Gastroesophageal sphincter (tissue), 4 donors: ENCODE measurements at regions not wholly inside any gene's neighbourhood (a gene's known extent, or its start where the extent isn't known, plus 50 kb on each side); places are given as distances from the start of the nearest gene placed in this dataset.

Source experiments
- ATAC-seq: fragments of 150-250 bp; one replicate; pipeline ENCODE4 v1.9.1; 2016; ENCODE audit warnings: mild to moderate bottlenecking, moderate library complexity
- H3K27ac ChIP-seq, 4 donors: fragments of 200-600 bp; sonication (generic) in 3 of 4; 1 replicate in 3 of 4; 2 replicates in 1 of 4; pipeline ENCODE4 v1.5.1; 2016 to 2019
- H3K27me3 ChIP-seq: fragments of 200-600 bp; sonication (generic); one replicate; pipeline ENCODE4 v1.5.1; 2019
- H3K36me3 ChIP-seq, 2 donors: fragments of 200-600 bp; sonication (generic); one replicate each; pipeline ENCODE4 v1.5.1; 2019; ENCODE audit warnings: control low read depth in 1 of 2
- H3K4me1 ChIP-seq, 3 donors: fragments of 200-600 bp; sonication (generic); 1 replicate in 2 of 3; 2 replicates in 1 of 3; pipeline ENCODE4 v1.5.1; 2016 to 2019; ENCODE audit warnings: control low read depth in 2 of 3
- H3K4me3 ChIP-seq, 2 donors: fragments of 200-600 bp; sonication (generic); one replicate each; pipeline ENCODE4 v1.5.1; 2019; ENCODE audit warnings: mild to moderate bottlenecking in 1 of 2, moderate library complexity in 1 of 2
- H3K9me3 ChIP-seq, 3 donors: fragments of 200-600 bp; sonication (generic); one replicate each; pipeline ENCODE4 v1.5.1; 2017 to 2019; ENCODE audit warnings: control low read depth in 2 of 3
- CTCF ChIP-seq, 4 experiments: fragments of 200-600 bp in 2 of 4; fragments of 450-650 bp in 2 of 4; sonication (generic) in 1 of 4; IDR thresholded peaks; one replicate each; pipeline ENCODE4 v1.5.1; 2017 to 2019; ENCODE audit warnings: antibody characterized with exemption in 4 of 4, mild to moderate bottlenecking in 2 of 4, moderate library complexity in 2 of 4
- EP300 ChIP-seq: sonication (generic); formaldehyde crosslinking; IDR thresholded peaks from one replicate; pipeline ENCODE4 v1.6.1; 2017; ENCODE audit warnings: antibody characterized with exemption, mild to moderate bottlenecking
- POLR2A ChIP-seq, 2 donors: fragments of 450-650 bp; IDR thresholded peaks; one replicate each; pipeline ENCODE4 v1.6.1; 2017; ENCODE audit warnings: antibody characterized with exemption in 2 of 2, mild to moderate bottlenecking in 2 of 2, moderate library complexity in 1 of 2
- POLR2AphosphoS5 ChIP-seq: sonication (generic); formaldehyde crosslinking; IDR thresholded peaks from one replicate; pipeline ENCODE4 v1.6.1; 2017; ENCODE audit warnings: antibody characterized with exemption
- WGBS, 2 donors: methylation state at CpG; one replicate each; pipeline ENCODE4 v1.1.5; 2018; ENCODE audit warnings: low coverage in 1 of 2; 5-methylcytosine and 5-hydroxymethylcytosine counted together

GRCh38 chr5:129358069-129358468, 102.0 kb upstream of the ADAMTS19 start:
- ATAC-seq = no peak
- no peaks in the 10 kb centered on the region for H3K27me3 ChIP-seq
- WGBS, 2 donors = 83 to 95% methylated on average over 2 to 3 of the region's 3 CpGs
- no peaks in the 10 kb centered on the region for H3K36me3 ChIP-seq
- no peak overlapping the region for H3K4me3 ChIP-seq
- TF ChIP-seq POLR2AphosphoS5 = no peak
- TF ChIP-seq CTCF (IDR thresholded peaks at IDR 0.05) = no peak
- TF ChIP-seq EP300 = no peak
- TF ChIP-seq POLR2A (IDR thresholded peaks at IDR 0.05) = no peak
- H3K27ac ChIP-seq = no peak overlapping the region
- no peaks in the 10 kb centered on the region for H3K4me1 ChIP-seq
- H3K9me3 ChIP-seq = no peaks in the 10 kb centered on the region

DNA sequence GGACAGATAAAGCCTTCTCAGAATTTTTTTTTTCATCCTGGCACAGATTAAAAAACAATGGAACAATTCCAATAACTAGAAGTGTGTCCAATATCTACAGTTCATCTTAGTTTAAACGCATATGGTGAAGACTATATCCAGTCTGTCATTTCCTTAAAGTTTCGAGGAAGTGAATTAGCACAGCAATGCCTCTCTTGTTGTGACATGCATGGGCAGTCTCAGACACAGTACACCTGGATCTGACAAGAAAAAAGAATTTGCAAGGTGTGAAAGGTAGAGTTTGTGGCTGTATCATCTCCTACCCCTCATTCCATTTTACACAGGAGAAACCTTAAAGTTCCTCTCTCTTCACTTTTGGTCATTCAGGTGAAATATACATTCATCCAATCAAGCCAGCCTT, 100.6 kb upstream of the ADAMTS19 start:
- no peak overlapping the region for H3K4me3 ChIP-seq
- no peaks in the 10 kb centered on the region for H3K36me3 ChIP-seq
- WGBS, 2 donors = 44 to 77% methylated on average over 2 of the region's 2 CpGs
- H3K4me1 ChIP-seq = no peaks in the 10 kb centered on the region
- no peaks in the 10 kb centered on the region for H3K27me3 ChIP-seq
- H3K9me3 ChIP-seq = no peaks in the 10 kb centered on the region
- H3K27ac ChIP-seq = no peak overlapping the region
- ATAC-seq = no peak
- no peak for TF ChIP-seq CTCF (IDR thresholded peaks at IDR 0.05)
- TF ChIP-seq POLR2AphosphoS5 = no peak
- no peak for TF ChIP-seq POLR2A (IDR thresholded peaks at IDR 0.05)
- no peak for TF ChIP-seq EP300

DNA sequence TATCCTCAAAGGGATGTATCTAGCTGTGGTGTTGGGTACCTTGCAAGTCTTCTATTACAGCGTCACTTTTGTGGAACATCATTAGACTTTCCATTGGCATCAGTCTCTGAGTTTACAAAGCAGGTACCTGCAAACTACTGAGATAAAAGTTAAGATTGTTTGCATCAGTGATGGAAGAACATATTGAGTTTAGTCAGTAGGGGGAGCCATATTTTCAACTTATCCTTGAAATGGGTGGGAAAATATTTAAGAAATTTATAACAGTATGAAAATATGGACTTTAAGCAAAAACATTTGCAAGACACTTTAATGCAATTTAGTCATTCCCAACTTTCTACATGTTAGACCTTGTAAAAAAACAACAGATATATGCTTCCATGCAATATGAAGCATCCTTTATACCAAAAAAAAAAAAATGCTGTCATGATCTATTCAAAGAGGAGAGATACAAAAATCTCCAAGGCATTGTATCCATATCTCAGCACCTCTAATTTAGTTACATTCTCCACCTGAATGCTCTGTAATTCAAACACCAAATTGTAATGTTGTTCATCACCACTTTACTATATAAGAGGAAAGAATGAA, 98.6 kb upstream of the ADAMTS19 start:
- no peak overlapping the region for H3K4me3 ChIP-seq
- no peaks in the 10 kb centered on the region for H3K9me3 ChIP-seq
- H3K27ac ChIP-seq = no peak overlapping the region
- H3K27me3 ChIP-seq = no peaks in the 10 kb centered on the region
- ATAC-seq = no peak
- TF ChIP-seq CTCF (IDR thresholded peaks at IDR 0.05) (no peak), POLR2AphosphoS5 (no peak), POLR2A (IDR thresholded peaks at IDR 0.05) (no peak), EP300 (no peak)
- H3K4me1 ChIP-seq = no peaks in the 10 kb centered on the region
- 80 to 89% methylated on average over 1 of the region's 1 CpG for WGBS, 2 donors
- H3K36me3 ChIP-seq = no peaks in the 10 kb centered on the region

GRCh38 chr5:129362456-129362855, 97.6 kb upstream of the ADAMTS19 start:
- H3K36me3 ChIP-seq = no peaks in the 10 kb centered on the region
- ATAC-seq = no peak
- no peak overlapping the region for H3K27ac ChIP-seq
- H3K27me3 ChIP-seq = no peaks in the 10 kb centered on the region
- no peaks in the 10 kb centered on the region for H3K4me1 ChIP-seq
- no peak for TF ChIP-seq POLR2AphosphoS5
- TF ChIP-seq EP300 = no peak
- no peak for TF ChIP-seq CTCF (IDR thresholded peaks at IDR 0.05)
- no peak for TF ChIP-seq POLR2A (IDR thresholded peaks at IDR 0.05)
- no peaks in the 10 kb centered on the region for H3K9me3 ChIP-seq
- H3K4me3 ChIP-seq = no peak overlapping the region

DNA sequence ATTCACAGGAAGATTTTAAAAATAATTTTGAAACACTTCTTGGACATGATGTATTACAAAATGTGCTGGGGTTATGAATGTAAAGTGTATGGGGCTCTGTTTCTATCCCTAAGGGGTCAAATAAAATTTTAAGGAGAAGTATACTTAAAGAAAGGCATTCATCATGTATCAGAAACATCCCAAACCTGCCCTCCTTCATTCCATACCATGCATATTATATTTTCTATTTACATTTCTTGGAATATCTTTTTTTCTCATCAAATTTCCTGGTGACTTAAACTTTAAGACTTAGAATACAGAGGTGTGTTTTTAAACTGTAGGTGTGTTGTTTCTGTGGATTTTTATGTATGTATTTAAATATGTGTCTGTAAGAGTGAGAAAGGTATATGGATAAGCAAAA, 96.1 kb upstream of the ADAMTS19 start:
- no peaks in the 10 kb centered on the region for H3K36me3 ChIP-seq
- no peaks in the 10 kb centered on the region for H3K27me3 ChIP-seq
- no peak for TF ChIP-seq POLR2AphosphoS5
- TF ChIP-seq EP300 = no peak
- no peak for TF ChIP-seq POLR2A (IDR thresholded peaks at IDR 0.05)
- TF ChIP-seq CTCF (IDR thresholded peaks at IDR 0.05) = no peak
- ATAC-seq = no peak
- no peaks in the 10 kb centered on the region for H3K4me1 ChIP-seq
- no peak overlapping the region for H3K27ac ChIP-seq
- no peaks in the 10 kb centered on the region for H3K9me3 ChIP-seq
- H3K4me3 ChIP-seq = no peak overlapping the region
